ENCODE measurements at regions not wholly inside any gene's neighbourhood (a gene's known extent, or its start where the extent isn't known, plus 50 kb on each side); places are given as distances from the start of the nearest gene placed in this dataset.
A peak's percentile ranks its signal among the peaks of the same experiment; 100 is the strongest.

DNA sequence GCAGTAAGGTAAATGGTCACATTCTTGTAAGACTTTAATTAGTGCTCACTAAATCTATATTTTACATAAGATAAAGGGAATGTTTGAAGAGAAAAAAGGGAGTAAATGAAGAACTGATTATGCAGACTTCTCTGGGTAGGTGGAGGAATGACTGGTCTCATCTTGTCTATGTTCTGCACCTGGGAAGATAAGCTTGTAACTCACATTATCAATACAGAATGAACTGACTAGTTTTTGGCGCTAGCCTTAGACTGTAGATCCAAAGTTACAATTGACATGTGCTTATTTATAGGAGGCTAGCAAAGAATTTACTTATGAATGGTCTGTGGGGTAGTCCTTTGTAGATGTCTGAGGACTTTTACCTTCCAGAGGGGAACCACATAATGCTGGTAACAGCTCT is 214.9 kb upstream of the RAB4A start:
- H3K27ac ChIP-seq: no peak overlapping the region
- H3K4me3 ChIP-seq: no peak overlapping the region

DNA sequence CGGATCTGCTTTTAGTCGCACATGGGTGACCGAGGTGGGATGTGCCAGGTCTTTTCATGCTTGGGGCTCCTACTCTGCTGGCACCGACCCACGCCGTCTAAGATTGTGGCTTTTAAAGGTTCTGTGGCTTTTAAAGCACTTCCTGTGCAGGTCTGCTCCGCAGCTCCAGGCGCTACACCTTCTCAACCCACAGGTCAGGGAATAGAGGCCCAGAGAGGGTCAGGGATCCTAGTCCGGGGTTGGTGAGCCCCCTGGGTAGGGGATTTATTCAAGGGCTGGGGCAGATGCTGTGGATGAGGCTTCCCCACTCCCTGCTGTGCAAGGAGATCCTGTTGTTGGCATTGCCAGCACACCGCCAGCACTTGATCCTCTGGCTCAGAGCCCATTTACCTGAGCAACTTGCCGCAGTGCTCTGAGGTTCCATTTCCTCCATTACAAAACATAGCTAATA is 212.8 kb upstream of the RAB4A start:
- no peak overlapping the region for H3K4me3 ChIP-seq
- H3K27ac ChIP-seq: peak overlapping the region in 10 of 21 experiments; percentile 7 to 76 (median 56)

DNA sequence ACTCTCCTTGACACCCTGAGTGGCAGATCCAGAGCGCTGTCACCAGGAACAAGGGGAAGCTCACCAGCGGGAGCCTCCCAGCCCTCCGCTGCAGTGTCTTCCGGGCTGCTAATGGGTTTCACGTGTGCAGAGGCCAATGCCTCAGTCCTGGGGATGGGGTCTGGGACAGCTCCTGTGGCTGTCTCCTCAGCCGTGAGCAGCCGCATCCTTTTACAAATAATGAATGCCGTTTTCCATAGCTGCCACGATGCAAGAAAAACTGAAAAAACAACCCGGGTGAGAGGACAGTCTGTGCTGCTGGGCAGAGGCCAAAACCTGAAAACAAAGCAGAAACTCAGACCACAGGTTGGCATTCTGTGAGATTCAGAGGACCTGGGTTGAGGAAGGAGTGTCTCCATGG is 212.2 kb upstream of the RAB4A start:
- peak overlapping the region in 12 of 21 experiments; percentile 7 to 76 (median 56) for H3K27ac ChIP-seq
- no peak overlapping the region for H3K4me3 ChIP-seq

DNA sequence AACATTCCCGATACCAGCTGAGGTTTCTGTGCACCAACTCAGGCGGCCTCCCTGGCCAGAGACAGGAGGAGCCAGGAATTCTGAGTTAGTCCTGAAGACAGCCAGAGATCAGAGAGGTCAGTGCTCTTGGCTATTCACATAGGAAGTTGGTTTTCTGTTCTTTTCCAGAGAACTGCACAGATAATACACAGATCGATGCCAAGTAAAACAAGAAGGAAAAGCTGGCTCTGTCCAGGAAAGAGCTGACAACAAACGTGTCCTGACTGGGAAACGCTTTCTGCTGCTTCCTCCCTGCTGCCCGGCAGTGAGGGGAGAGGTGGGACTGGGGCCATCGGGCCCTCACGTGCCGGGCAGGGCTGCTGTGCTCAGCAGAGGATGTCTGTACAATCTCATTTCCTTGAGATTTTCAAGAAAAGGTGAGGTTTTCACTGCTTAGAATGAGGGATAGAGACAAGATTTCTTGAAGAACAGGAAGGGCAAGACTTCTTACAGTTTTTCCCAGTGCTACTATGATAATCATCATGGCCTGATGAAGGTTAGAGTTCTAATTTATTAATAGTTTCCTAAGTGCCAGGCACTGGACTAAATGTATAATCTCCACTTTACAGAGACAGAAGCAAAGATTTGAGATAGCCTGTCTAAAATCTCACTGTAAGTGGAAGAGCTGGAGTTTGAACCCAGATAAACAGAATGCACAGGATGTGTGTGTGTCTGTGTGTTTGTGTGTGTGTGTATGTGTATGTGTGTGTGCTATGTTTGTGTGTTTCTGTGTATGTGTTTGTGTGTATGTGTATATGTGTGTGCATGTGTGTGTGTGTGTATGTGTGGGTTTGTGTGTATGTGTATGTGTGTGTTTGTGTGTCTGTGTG is 211.0 kb upstream of the RAB4A start:
- no peak overlapping the region for H3K4me3 ChIP-seq
- peak overlapping the region in 9 of 21 experiments; percentile 2 to 72 (median 34) for H3K27ac ChIP-seq

DNA sequence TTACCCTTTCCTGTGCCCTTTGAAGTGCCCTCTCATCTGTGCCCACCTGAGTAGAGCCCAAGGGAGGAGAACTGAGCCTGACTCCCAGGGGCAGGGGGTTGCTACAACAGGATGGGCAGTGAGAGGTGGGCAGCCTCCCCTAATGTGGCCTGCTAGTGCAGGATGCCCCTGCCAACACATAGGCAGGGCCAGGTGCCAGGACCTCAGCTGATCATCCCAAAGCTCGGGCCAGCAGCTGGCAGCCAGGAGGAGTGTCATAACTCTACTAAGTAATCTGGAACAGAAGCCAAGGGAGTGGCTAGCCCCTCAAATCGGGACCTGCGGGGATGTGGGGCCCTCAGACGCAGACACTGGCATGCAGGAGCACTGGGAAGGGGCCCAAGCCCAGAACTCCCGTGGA is 208.8 kb upstream of the RAB4A start:
- H3K4me3 ChIP-seq: no peak overlapping the region
- H3K27ac ChIP-seq: no peak overlapping the region

DNA sequence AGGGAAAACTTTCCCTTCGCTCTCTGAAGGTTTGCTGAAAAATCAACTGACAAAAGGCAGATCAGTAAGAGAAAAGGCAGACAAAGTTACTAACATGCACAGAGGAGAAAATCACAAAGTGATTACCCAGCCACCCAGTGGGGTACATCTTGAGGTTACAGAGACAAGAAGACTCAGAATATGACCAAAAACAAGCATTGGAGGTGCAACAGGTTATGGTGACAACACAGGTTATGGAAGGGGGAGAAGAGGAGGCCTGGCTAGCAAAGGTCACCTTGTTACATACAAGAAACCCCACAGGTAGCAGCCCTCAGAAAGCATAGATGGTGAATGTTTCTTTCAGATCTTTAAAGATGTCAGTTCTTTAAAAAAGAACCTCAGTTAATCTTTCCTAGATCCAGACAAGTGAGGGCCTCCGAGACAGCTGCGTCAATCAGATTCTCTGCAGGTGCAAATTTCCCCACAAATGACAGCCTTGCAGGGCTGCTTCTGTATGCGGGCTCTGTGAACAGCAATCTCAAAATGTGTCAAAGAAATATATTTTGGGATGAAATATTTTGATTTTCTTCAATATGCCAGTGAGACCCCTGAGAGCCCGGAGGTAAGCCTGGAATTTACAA is 207.6 kb upstream of the RAB4A start:
- H3K27ac ChIP-seq: no peak overlapping the region

DNA sequence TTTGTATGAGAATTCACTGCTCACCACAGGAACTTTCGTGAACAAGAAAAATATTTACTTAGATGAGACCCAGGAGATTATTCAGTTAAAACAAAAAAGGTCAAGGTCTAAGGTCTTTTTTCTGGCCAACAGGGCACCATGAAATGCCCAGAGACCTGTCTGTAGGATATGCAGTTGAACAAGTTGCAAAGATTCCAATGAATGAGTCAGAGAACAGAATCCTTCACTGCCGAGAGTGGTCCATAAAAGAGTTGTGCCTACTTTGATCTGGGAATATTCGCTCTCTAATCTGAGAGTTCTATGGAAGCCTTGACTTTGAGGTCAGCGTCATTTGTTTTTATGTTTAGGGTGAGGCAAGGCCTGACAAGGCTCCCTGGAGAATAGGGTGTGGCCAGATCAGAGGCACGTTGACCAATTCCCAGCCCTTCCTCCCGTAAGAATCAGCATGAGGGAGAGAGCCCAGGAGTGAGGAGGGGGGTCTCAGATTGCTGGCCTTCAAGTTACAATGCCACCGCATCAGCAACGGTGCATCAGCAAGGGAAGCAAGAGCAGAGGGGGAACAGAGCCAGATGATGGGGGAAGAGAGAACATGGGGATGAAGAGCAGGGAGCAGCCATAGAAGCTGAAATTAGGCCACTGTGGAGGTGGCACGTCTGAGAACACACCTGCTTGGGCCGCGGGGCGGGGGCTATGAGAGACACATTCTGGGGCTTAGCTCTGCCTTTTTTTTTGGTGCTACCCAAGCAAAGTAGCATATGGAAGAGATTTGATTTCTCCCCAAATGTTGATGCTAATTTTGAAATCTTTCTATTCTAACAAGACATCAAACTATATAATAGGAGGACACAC is 206.4 kb upstream of the RAB4A start:
- Histone ChIP-seq H3K4me3 (no peak overlapping the region), H3K27ac (no peak overlapping the region)

More for the DNA sequence above, 207.6 kb upstream of the RAB4A start:
- no peak overlapping the region for H3K4me3 ChIP-seq

DNA sequence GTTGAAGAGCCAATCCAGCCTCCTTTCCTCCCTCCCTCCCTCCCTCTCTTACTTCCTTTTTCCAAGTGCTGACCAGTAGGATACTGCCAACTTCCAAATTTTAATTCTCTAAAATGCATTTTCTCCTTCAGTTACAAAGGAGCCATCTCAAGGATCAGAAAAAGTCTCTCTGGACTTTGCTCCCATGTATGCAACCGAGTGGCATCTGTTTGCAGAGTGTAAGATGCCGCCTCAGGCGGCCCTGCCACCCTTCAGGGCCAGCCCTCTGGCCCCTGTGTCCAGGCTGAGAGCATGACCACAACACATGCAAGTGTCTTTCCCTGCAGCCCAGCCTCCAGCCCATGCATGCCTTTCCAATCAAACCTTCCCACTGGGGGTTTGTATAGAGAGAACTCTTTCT is 205.3 kb upstream of the RAB4A start:
- Histone ChIP-seq H3K4me3 (no peak overlapping the region), H3K27ac (no peak overlapping the region)

DNA sequence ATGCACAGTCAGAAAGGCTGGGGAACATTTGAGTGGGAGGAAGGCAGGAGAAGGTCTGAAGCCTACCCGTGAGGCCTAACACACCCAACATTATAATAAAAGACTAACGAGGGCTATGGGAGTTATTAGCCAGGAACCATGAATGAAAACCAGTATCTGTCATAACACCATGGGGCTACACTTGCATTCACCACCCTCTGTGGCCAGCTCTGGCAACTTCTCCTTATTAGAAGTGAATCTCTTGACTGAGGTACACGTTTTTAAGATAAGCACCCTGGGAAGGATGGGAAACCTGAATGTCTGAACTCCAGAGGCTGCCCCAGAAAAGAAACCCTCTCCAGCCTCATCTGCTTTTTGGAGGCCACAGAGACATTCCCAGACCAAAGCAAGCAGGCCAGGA is 204.3 kb upstream of the RAB4A start:
- H3K4me3 ChIP-seq: no peak overlapping the region
- no peak overlapping the region for H3K27ac ChIP-seq

DNA sequence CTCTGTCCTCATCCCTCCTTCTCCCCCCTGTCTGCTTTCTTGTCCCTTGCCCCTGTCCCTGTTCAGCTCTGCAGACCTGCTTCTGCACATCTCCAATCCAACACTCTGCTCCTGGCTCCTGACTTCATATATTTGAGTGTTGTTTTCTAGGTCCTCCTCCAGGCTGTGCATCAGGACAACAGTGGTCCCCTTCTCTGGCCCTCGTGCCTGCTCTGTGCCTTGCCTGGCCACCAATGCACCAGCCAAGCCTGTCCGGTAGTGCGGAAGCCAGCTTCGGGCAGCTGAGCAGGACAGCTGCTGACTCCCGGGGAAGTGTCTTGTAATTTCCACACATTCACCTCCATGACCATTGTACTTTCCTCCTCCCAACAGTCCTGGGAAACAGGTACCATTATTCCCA is 203.4 kb upstream of the RAB4A start:
- no peak overlapping the region for H3K4me3 ChIP-seq
- peak overlapping the region in 8 of 21 experiments; percentile 3 to 70 (median 40) for H3K27ac ChIP-seq

DNA sequence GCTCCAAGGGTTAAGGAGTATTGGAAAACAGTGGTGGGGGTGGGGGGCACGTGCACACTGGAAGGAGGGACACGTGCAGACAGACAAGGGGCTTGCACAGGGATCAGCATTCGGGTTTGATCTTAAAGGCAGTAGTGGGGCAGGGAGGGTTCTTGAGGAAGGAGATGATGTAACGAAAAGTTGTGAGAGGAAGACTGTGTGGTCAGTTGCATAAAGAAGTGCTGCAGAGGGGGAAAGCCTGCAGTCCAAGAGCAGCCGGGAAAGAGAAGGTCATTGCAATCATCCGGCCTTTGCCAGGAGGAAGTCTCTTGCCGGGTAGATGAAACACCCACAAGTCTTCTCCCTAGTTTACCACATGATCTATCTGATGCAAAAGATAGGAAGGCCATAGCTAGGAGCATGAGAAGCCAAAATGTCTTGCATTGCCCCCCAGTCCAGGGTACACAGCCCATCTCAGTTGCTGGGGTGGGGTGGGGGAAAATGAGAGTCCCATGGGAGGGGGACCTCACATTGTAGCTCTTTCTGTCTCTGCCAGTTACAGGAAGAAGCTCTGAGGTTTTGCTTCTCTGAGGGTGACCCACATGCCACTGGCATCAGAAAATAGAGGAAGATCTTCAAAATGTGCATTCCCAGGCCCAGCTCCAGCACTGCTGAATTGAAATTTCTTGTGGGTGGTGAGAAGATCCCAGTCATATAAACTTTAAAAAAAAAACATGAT is 202.5 kb upstream of the RAB4A start:
- H3K27ac ChIP-seq: peak overlapping the region in 8 of 21 experiments; percentile 20 to 70 (median 40)
- no peak overlapping the region for H3K4me3 ChIP-seq

DNA sequence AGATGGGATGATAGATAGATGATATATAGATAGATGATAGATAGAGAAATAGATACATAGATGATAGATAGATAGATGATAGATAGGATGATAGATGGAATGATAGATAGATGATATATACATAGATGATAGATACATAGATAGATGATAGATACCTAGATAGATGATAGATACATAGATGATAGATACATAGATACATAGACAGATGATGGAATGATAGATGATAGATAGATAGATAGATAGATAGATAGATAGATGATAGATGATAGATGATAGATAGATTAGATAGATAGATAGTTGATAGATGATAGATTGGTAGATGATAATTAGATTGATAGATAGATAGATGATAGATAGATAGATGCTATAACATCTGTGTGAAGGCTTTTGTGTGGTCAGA is 201.7 kb upstream of the RAB4A start:
- H3K4me3 ChIP-seq: no peak overlapping the region
- H3K27ac ChIP-seq: no peak overlapping the region

DNA sequence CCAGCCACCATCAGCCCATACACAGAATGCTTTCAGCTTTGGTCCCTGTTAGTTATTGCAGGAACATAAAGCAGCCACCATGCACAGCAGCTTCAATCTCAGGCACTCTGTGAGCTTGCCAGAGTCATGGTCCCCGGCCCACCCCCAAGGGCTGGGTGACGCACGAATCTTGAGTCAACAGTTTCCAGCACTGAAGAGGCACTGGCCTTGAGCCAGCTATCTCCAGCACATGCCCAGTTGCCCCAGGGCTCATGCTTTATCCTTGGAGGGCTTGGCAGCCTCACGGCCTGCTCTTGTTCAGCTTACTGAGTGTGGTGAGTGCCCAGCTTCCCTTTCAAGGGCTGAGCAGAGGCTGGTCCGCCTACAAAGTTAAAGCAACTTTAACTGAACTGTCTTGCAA is 200.7 kb upstream of the RAB4A start:
- Histone ChIP-seq H3K27ac (peak overlapping the region in 3 of 21 experiments; percentile 5 to 49 (median 8)), H3K4me3 (no peak overlapping the region)

DNA sequence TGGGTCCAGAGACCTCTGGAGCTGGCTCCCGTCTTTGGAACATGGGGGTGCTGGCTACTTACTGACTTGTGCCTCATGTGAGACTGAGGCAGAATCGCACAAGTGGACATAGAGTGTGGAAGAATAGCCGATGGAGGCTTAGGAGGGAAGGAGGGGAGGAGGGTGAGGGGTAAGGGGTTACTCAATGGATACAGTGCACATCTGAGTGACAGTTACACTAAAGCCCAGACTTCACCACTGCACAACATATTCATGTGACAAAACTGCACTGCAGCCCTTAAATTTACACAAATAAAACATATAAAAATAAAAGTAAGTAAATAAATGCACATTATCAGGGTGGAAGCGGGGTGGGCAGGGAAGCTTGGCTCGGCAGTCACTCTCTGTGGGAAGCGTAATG is 197.7 kb upstream of the RAB4A start:
- H3K27ac ChIP-seq: no peak overlapping the region
- H3K4me3 ChIP-seq: no peak overlapping the region

DNA sequence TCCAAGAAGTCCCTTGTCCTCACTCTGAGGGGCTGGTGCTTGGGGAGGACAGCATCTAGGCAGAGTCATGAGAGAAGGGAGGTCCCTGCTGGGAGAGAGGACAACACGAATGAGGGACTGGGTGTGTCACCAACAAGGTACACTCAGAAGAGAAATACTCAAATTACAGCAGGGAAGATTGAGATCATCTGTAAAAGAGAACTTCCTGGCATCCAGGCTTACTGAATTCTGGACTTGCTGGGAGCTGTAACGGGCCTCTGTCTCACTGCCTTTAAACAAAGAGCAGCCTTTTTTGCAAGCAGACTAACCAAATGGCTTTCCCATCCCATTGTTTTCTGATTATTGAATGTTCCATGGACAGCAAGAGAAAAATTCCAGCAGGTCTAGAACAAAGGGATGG is 195.7 kb upstream of the RAB4A start:
- H3K27ac ChIP-seq: no peak overlapping the region
- no peak overlapping the region for H3K4me3 ChIP-seq

DNA sequence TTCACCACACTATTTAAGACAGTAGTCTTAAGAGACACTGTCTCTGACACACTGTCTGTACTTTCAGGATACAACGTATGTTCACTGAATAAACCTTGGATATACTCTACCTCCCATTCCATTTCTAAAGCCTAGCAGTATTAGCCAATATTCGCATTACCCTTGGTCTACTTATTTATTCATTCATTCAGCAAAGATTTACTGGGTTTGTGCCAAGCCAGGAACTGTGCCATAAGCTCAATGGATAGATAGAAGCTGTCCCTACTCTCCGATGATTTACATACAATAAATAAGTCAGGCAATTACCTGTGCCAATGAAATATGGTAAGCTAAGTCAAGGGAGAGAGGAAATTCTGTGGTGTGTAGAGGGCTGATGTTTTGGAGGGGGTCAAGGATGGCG is 195.2 kb upstream of the RAB4A start:
- no peak overlapping the region for H3K4me3 ChIP-seq
- H3K27ac ChIP-seq: no peak overlapping the region

DNA sequence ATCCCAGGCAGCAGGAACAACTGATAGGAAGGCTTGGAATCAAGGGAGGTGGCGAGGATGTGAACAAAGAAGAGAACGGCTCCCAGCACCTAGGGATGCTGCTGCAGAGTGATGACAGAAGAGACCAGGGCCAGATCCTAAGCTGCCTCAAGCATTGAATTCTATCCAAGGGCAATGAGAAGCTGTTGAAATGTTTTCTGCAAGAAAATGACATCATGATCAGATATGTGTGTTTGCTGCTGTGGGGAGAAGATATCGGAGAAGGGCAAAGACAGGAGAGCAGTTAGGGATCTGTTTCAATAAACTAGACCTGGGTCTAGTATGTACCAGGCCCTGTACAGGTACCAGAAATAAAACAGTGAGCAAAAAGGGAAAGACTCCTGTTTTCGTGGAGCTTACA is 194.7 kb upstream of the RAB4A start:
- no peak overlapping the region for H3K27ac ChIP-seq
- no peak overlapping the region for H3K4me3 ChIP-seq

DNA sequence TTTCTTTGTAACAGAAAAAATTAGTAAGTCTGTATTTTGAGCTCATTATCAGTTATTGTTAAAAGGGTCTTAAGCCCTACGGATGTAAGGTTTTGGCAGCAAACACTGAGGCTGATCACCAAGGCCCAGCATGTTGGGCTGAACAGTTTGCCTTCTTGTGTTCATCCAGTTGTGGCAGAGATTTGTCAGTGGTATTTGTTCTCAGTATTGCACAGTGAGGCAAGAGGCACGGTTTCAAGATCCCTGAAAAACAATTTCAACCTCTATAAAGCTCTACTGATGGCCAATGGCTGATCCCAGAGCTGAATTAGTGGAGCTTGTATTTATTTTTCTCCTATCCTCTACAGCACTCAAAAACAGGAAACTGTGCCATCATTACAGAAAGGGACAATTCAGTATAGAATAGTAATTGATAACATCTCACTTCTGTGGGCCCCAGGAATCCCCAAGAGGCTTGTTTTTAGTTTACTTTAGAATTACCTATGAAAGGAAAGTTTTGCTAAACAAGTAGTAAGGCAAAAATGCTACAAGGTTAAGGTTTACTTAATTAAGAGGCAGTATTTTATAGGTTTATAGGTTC is 191.8 kb upstream of the RAB4A start:
- H3K27ac ChIP-seq: no peak overlapping the region
- no peak overlapping the region for H3K4me3 ChIP-seq

DNA sequence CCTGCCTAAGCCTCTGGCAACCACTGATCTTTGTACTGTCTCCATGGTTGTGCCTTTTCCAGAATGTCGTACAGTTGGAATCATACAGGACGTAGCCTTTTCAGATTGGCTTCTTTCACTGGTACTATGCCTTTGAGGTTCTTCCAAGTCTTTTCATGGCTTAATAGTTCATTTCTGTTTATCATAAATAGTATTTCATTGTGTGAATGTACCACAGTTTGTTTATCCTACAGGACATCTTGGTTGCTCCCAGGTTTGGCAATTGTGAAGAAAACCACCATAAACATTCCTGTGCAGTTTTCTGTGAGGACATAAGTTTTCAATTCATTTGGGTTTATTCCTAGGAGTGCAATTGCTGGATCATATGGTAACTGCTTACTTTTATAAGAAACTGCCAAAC is 190.6 kb upstream of the RAB4A start:
- H3K27ac ChIP-seq: no peak overlapping the region
- no peak overlapping the region for H3K4me3 ChIP-seq
